ENCODE measurements at regions not wholly inside any gene's neighbourhood (a gene's known extent, or its start where the extent isn't known, plus 50 kb on each side); places are given as distances from the start of the nearest gene placed in this dataset.
"Not testable (repeated sequence)": the region's sequence is repeated elsewhere in the genome, so short reads cannot be mapped to it uniquely, and the experiment has no call there.

- H2AK5ac ChIP-seq (ENCODE audit: insufficient read length, low read length); H2BK5ac ChIP-seq (ENCODE audit: insufficient read length, low read length); DNase-seq; H3K4me3 Mint-ChIP-seq; H3K23ac ChIP-seq (ENCODE audit: insufficient read length, low read depth, low read length); H3K27me3 ChIP-seq (ENCODE audit: insufficient read depth, low read length); H2AFZ ChIP-seq (ENCODE audit: low read length); H2BK120ac ChIP-seq (ENCODE audit: low read depth, low read length, poor library complexity, severe bottlenecking); H3K56ac ChIP-seq (ENCODE audit: insufficient read length, low read depth, low read length); H2BK20ac ChIP-seq (ENCODE audit: low read depth, low read length, poor library complexity, severe bottlenecking); H4K20me1 ChIP-seq (ENCODE audit: control insufficient read depth, insufficient read depth, insufficient read length); H3K27me3 Mint-ChIP-seq (ENCODE audit: low read depth); H3K4me1 ChIP-seq (ENCODE audit: insufficient read depth, low read length); H3K9ac ChIP-seq (ENCODE audit: extremely low read depth, insufficient read length, low read length); H2BK15ac ChIP-seq (ENCODE audit: low read depth, low read length); H3K18ac ChIP-seq (ENCODE audit: insufficient read length, low read depth, low read length); H3K4ac ChIP-seq (ENCODE audit: low read depth, low read length); H3K9me3 Mint-ChIP-seq; H3K23me2 ChIP-seq (ENCODE audit: insufficient read length, low read depth, low read length, poor library complexity, severe bottlenecking); H3K36me3 Mint-ChIP-seq (ENCODE audit: insufficient read depth in 1 of 3, low read depth in 3 of 3); H3K14ac ChIP-seq (ENCODE audit: insufficient read depth, low read length); H3K79me2 ChIP-seq (ENCODE audit: insufficient read depth, low read length); H3K4me2 ChIP-seq (ENCODE audit: insufficient read depth, insufficient read length, low read length); H2BK12ac ChIP-seq (ENCODE audit: insufficient read length, low read depth, low read length); H3K79me1 ChIP-seq (ENCODE audit: insufficient read depth, low read depth, low read length, poor library complexity, severe bottlenecking); H3T11ph ChIP-seq (ENCODE audit: low read length); H3K9me3 ChIP-seq (ENCODE audit: control insufficient read depth, low read depth, low read length); H3K27ac Mint-ChIP-seq; H4K8ac ChIP-seq (replicated peaks; ENCODE audit: insufficient read length, low read depth, low read length); H4K5ac ChIP-seq (ENCODE audit: insufficient read length, low read depth, low read length); H3K4me1 Mint-ChIP-seq; H4K91ac ChIP-seq (ENCODE audit: insufficient read length, low read depth, low read length); H3K27ac ChIP-seq (ENCODE audit: insufficient read length, low read depth, low read length): not testable (repeated sequence)
- no CpG with 5 or more reads among the region's 11 CpGs for WGBS (ENCODE audit: extremely low coverage, insufficient read length, low lambda C conversion rate)
Observed at GRCh38 chr2:91628471-91628870, 2937.0 kb downstream of the RPIA start.

GRCh38 chr2:91657193-91657592 is 2965.7 kb downstream of the RPIA start:
- H2BK5ac ChIP-seq (ENCODE audit: insufficient read length, low read length); H4K8ac ChIP-seq (replicated peaks; ENCODE audit: insufficient read length, low read depth, low read length); H2BK20ac ChIP-seq (ENCODE audit: low read depth, low read length, poor library complexity, severe bottlenecking); H3K9ac ChIP-seq (ENCODE audit: extremely low read depth, insufficient read length, low read length); H2BK120ac ChIP-seq (ENCODE audit: low read depth, low read length, poor library complexity, severe bottlenecking); H3K9me3 Mint-ChIP-seq; H3K23me2 ChIP-seq (ENCODE audit: insufficient read length, low read depth, low read length, poor library complexity, severe bottlenecking); H3K27me3 Mint-ChIP-seq (ENCODE audit: low read depth); H3K27ac Mint-ChIP-seq; H2AK5ac ChIP-seq (ENCODE audit: insufficient read length, low read length); H3K18ac ChIP-seq (ENCODE audit: insufficient read length, low read depth, low read length); H3K79me1 ChIP-seq (ENCODE audit: insufficient read depth, low read depth, low read length, poor library complexity, severe bottlenecking); H2BK15ac ChIP-seq (ENCODE audit: low read depth, low read length); H2BK12ac ChIP-seq (ENCODE audit: insufficient read length, low read depth, low read length); H3K14ac ChIP-seq (ENCODE audit: insufficient read depth, low read length); H3K36me3 Mint-ChIP-seq (ENCODE audit: insufficient read depth in 1 of 3, low read depth in 3 of 3); H3K4me1 Mint-ChIP-seq; H3K9me3 ChIP-seq (ENCODE audit: control insufficient read depth, low read depth, low read length); H4K20me1 ChIP-seq (ENCODE audit: control insufficient read depth, insufficient read depth, insufficient read length); H3K4me2 ChIP-seq (ENCODE audit: insufficient read depth, insufficient read length, low read length); H3K4me1 ChIP-seq (ENCODE audit: insufficient read depth, low read length); H3K4ac ChIP-seq (ENCODE audit: low read depth, low read length); H2AFZ ChIP-seq (ENCODE audit: low read length); H3K79me2 ChIP-seq (ENCODE audit: insufficient read depth, low read length); H4K91ac ChIP-seq (ENCODE audit: insufficient read length, low read depth, low read length); H3K27ac ChIP-seq (ENCODE audit: insufficient read length, low read depth, low read length); H4K5ac ChIP-seq (ENCODE audit: insufficient read length, low read depth, low read length); H3T11ph ChIP-seq (ENCODE audit: low read length); H3K23ac ChIP-seq (ENCODE audit: insufficient read length, low read depth, low read length); H3K27me3 ChIP-seq (ENCODE audit: insufficient read depth, low read length); H3K4me3 Mint-ChIP-seq; H3K56ac ChIP-seq (ENCODE audit: insufficient read length, low read depth, low read length); DNase-seq: not testable (repeated sequence)
- no CpG with 5 or more reads among the region's 17 CpGs for WGBS (ENCODE audit: extremely low coverage, insufficient read length, low lambda C conversion rate)
